Testis (tissue), 2 donors: ENCODE measurements at regions not wholly inside any gene's neighbourhood (a gene's known extent, or its start where the extent isn't known, plus 50 kb on each side); places are given as distances from the start of the nearest gene placed in this dataset.
"Not testable (repeated sequence)": the region's sequence is repeated elsewhere in the genome, so short reads cannot be mapped to it uniquely, and the experiment has no call there.

Experiments used
- DNase-seq: peaks from one replicate; pipeline ENCODE4 v3.0.0-alpha.2; 2019
- H3K27ac ChIP-seq, 2 donors: fragments of 200-600 bp; sonication (generic); one replicate each; pipeline ENCODE4 v1.5.1; 2019
- H3K27me3 ChIP-seq: fragments of 200-600 bp; sonication (generic); one replicate; pipeline ENCODE4 v1.5.1; 2019
- H3K36me3 ChIP-seq: fragments of 200-600 bp; sonication (generic); one replicate; pipeline ENCODE4 v1.5.1; 2017; ENCODE audit warnings: low read depth; ENCODE audit errors: missing control alignments
- H3K4me1 ChIP-seq: fragments of 200-600 bp; sonication (generic); one replicate; pipeline ENCODE4 v1.5.1; 2019
- H3K4me3 ChIP-seq, 2 donors: fragments of 200-600 bp; sonication (generic); one replicate each; pipeline ENCODE4 v1.5.1; 2017 to 2019
- H3K9me3 ChIP-seq: fragments of 200-600 bp; sonication (generic); one replicate; pipeline ENCODE4 v1.5.1; 2017
- CTCF ChIP-seq, 3 experiments: fragments of 450-650 bp in 2 of 3; fragments of 200-600 bp in 1 of 3; sonication (generic) in 1 of 3; IDR thresholded peaks; one replicate each; pipeline ENCODE4 v1.5.1; 2016 to 2019; ENCODE audit warnings: antibody characterized with exemption in 3 of 3, mild to moderate bottlenecking in 2 of 3, moderate library complexity in 1 of 3
- POLR2A ChIP-seq: fragments of 450-650 bp; IDR thresholded peaks from one replicate; pipeline ENCODE4 v1.6.1; 2017; ENCODE audit warnings: antibody characterized with exemption, mild to moderate bottlenecking, moderate library complexity
- WGBS, 2 donors: methylation state at CpG; one replicate each; pipeline ENCODE4 v1.1.5; 2018; 5-methylcytosine and 5-hydroxymethylcytosine counted together
- intact Hi-C: fragments of 100-400 bp; cut with DNase I; formaldehyde crosslinking; loops from one replicate; pipeline ENCODE4 v1.15.1; 2023; ENCODE audit warnings: low total_unique reads

DNA sequence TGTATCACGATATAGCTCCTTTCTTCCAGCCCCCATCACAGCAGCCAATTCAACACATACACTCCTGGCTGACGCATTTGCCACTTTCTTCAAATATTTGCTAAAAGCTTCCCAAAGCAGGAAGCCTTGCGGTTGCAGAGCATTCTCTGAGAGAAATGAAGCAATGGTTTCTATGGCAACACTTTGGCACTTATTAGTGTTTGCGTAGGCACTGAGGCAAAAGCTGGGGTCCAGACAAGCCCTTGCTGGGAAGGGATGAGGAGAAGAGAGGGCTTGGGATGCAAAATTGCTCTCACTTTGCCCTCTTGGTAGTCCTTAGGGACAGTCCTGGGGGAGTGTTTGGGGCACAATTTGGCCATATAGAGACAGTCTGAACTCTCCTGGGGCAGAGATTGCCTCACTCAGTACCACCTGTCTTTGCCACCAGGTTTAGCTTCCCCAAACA lies 55.0 kb upstream of the PAK3 start:
- H3K4me1 ChIP-seq = no peaks in the 10 kb centered on the region
- 84 to 92% methylated on average over 3 to 4 of the region's 4 CpGs for WGBS, 2 donors
- H3K4me3 ChIP-seq = no peak overlapping the region
- DNase-seq = no peak
- no peaks in the 10 kb centered on the region for H3K9me3 ChIP-seq
- H3K27me3 ChIP-seq = no peaks in the 10 kb centered on the region
- H3K27ac ChIP-seq = no peak overlapping the region
- H3K36me3 ChIP-seq = no peaks in the 10 kb centered on the region
- intact Hi-C loops = no loop called here
- TF ChIP-seq POLR2A (no peak), CTCF (IDR thresholded peaks at IDR 0.05) (no peak)

GRCh38 chrX:111040377-111041017 lies 55.5 kb upstream of the PAK3 start:
- TF ChIP-seq POLR2A = no peak
- TF ChIP-seq CTCF (IDR thresholded peaks at IDR 0.05) = no peak
- DNase-seq = no peak
- WGBS, 2 donors = 70 to 97% methylated on average over 1 to 3 of the region's 3 CpGs
- intact Hi-C loops = no loop called here
- H3K27me3 ChIP-seq = no peaks in the 10 kb centered on the region
- H3K36me3 ChIP-seq = no peaks in the 10 kb centered on the region
- H3K4me1 ChIP-seq = no peaks in the 10 kb centered on the region
- H3K27ac ChIP-seq = no peak overlapping the region
- no peak overlapping the region for H3K4me3 ChIP-seq
- no peaks in the 10 kb centered on the region for H3K9me3 ChIP-seq

GRCh38 chrX:111039606-111040005 lies 56.4 kb upstream of the PAK3 start:
- intact Hi-C loops = no loop called here
- H3K9me3 ChIP-seq = no peaks in the 10 kb centered on the region
- no peaks in the 10 kb centered on the region for H3K27me3 ChIP-seq
- TF ChIP-seq CTCF (IDR thresholded peaks at IDR 0.05) (no peak), POLR2A (no peak)
- no peak overlapping the region for H3K4me3 ChIP-seq
- WGBS, 2 donors = 64% methylated on average over 2 of the region's 2 CpGs; no CpG with 5 or more reads in 1 of the 2 donors
- no peak for DNase-seq
- H3K4me1 ChIP-seq = no peaks in the 10 kb centered on the region
- no peaks in the 10 kb centered on the region for H3K36me3 ChIP-seq
- no peak overlapping the region for H3K27ac ChIP-seq

GRCh38 chrX:111035991-111036390 lies 60.0 kb upstream of the PAK3 start:
- H3K27me3 ChIP-seq = no peaks in the 10 kb centered on the region
- H3K4me3 ChIP-seq = no peak overlapping the region
- DNase-seq = no peak
- TF ChIP-seq POLR2A = no peak
- no peak for TF ChIP-seq CTCF (IDR thresholded peaks at IDR 0.05)
- H3K36me3 ChIP-seq = no peaks in the 10 kb centered on the region
- H3K27ac ChIP-seq = no peak overlapping the region
- 86 to 100% methylated on average over 2 of the region's 2 CpGs for WGBS, 2 donors
- H3K4me1 ChIP-seq = no peaks in the 10 kb centered on the region
- intact Hi-C loops = no loop called here
- H3K9me3 ChIP-seq = no peaks in the 10 kb centered on the region

- Histone ChIP-seq H3K4me1 (no peaks in the 10 kb centered on the region), H3K4me3 (no peak overlapping the region), H3K36me3 (no peaks in the 10 kb centered on the region), H3K9me3 (no peaks in the 10 kb centered on the region), H3K27ac (no peak overlapping the region), H3K27me3 (no peaks in the 10 kb centered on the region)
- TF ChIP-seq CTCF (IDR thresholded peaks at IDR 0.05) (no peak), POLR2A (no peak)
- DNase-seq = no peak
- 34 to 47% methylated on average over 2 of the region's 2 CpGs for WGBS, 2 donors
- intact Hi-C loops = no loop called here
Measured at GRCh38 chrX:111035256-111035655, 60.7 kb upstream of the PAK3 start.

- WGBS, 2 donors = 57 to 80% methylated on average over 1 of the region's 1 CpG
- DNase-seq, H3K4me3 ChIP-seq, H3K27ac ChIP-seq, H3K27me3 ChIP-seq, H3K9me3 ChIP-seq, intact Hi-C loops, H3K4me1 ChIP-seq, H3K36me3 ChIP-seq: not testable (repeated sequence)
Measured at GRCh38 chrX:111022998-111023397, 73.0 kb upstream of the PAK3 start.
